DMS79 (cell line): ENCODE measurements at regions not wholly inside any gene's neighbourhood (a gene's known extent, or its start where the extent isn't known, plus 50 kb on each side); places are given as distances from the start of the nearest gene placed in this dataset.

ENCODE experiments used
- DNase-seq: peaks from one replicate; lab custom pipeline; 2025; lab: John Stamatoyannopoulos, UW

DNA sequence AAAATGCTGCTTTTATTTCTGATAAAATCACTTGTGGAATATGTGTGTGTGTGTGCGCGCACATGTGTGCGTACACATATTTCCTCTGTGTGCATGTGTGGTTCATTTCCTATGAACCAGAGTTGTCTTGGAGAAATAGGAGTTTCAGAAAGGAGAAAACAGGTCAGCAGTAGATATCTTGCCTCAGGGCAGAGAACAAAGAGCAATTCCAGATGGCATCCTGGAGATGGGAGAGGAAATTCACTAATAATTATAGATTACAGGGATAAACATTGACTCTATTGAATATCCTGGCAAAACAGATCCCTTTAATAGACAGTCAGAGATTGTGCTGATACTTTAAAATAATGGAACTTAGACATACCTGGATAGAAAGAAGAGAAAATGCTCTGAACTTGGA is 298.0 kb downstream of the TRIB2 start:
- no peak for DNase-seq

DNA sequence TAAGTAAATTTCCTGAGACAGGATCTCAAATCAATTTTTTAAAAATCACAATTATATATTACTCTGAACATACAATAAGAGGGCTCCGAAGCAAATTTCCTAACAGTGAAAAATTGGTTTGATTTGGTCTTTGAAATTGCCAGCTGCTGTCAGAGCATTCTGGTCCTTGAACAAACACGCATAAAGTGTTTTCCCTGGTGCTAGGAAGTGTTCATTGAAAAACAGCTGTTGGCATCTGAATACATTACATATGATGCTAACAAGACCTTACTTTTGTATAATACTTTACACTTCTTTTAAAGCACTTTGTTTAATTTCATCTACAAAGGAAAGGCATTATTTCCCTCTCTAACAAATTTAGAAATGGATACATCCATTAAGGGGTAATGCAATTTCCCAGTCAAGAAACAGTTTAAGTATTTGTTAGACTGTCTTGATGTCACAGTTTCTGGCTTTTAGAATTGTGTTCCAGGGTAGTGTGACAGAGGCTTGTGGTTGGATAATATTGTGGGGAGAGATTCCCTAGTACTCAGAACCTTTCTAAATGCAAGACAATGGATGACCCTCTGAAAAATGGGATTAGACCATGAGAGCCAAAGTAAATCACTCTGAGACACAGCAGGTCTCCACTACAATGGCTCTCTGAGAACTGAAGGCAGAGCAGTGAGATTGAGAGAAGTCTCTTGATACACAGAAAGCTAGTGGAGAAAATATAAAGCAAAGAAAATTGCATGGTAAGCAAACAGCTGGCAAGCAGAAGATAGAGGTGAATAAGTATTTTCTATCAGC is 299.0 kb downstream of the TRIB2 start:
- no peak for DNase-seq

DNA sequence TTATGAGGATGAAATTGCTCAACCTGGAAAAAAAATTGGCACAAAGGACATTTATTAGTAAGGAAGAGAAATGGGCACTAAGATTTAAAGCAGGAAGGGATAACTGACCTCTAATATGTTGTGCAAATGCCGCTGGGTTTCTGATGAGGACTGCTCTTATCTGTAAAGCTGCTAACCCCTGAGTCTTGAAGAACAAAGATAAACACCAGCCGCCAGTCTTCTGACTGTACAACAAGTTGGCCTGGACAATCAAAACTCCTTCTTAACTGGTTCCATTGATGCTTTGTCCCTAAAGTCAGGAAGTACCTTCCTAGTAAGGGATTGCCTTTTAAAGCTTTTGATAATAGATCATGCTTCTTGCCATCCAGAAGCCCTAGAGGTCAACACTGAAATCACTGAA is 301.8 kb downstream of the TRIB2 start:
- no peak for DNase-seq

GRCh38 chr2:13019781-13020180 is 303.0 kb downstream of the TRIB2 start:
- DNase-seq = no peak

- no peak for DNase-seq
Observed at GRCh38 chr2:13020469-13020868, 303.7 kb downstream of the TRIB2 start.

DNA sequence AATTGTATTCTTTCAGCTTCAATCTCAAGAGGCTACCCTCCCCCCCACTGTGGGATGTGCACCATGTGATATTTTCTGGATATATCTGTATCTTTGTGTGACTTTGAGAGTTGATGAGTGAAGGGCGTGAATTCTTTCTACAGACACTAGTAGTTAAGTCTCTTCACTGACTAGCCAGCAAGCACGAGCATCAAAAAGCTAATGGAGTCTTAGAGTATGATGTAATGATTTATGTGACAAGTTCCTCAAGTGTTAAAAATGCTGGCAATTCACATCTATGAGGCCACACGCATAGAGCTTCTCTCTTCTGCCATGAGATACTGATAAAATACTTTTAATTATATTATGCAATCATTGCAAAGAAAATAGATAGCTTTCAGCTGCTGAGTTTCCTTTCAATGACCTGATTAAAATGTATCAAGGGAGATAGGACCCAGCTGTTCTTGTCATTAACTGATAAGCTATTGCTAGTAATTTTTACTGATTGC is 304.8 kb downstream of the TRIB2 start:
- no peak for DNase-seq

DNA sequence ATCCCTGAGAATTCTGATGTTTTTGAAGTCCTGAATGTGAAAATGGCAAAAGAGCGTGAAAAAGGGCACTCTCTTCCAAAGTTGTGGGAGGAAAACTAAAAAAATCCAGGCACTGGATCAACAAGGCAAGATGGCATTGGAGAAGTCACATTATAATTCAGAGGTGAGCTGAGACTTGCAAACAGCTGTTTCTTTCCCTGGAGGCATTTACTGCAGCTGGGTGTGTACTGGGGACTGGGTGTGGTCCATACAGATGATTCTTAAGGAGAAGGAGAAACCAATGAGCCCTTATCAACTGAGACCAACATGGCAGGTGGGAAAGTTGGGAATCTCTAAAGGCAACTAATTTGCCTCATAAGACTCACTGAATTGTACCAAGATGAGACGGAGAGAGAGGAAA is 313.9 kb downstream of the TRIB2 start:
- DNase-seq = no peak

DNA sequence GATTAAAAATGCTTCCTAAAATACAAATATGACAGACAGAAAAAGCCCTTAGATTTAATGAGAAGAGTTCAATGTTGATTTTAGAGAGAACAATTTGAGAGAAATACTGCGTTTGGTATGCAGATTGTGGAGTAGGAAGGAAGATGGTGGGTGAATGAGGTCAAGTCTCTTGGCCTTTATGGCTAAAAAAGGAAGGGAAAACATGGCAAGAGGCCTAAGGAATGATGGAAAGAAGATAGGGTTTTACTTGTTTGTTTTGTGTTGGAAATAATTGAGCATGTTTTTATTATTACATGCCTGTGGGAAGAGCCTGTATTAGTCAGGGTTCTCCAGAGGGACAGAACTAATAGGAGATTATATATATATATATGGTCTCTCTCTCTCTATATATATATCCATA is 318.1 kb downstream of the TRIB2 start:
- no peak for DNase-seq

- no peak for DNase-seq
Observed at GRCh38 chr2:13035866-13036265, 319.1 kb downstream of the TRIB2 start.

GRCh38 chr2:13040043-13040442 is 323.3 kb downstream of the TRIB2 start:
- no peak for DNase-seq

- no peak for DNase-seq
Observed at GRCh38 chr2:13046557-13047165, 329.9 kb downstream of the TRIB2 start.

DNA sequence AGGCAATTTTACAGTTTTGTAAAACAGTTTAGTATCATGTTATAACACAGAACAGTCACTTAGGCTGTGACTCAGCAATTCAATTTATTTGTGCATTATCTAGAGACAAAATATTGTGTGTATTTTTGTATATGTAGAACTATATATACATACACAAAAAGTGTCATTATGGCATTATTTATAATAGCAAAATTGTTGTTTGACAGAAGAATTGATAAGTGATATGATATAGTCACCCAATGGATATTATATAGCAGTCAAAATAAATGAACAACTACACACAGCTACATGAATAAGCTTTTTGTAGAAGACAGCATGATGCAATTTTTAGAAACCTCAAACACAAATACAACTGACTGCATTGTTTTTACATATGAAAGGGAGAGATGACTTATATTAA is 334.0 kb downstream of the TRIB2 start:
- DNase-seq = no peak

GRCh38 chr2:13052547-13052946 is 335.8 kb downstream of the TRIB2 start:
- no peak for DNase-seq

GRCh38 chr2:13056259-13056843 is 339.6 kb downstream of the TRIB2 start:
- DNase-seq = no peak

- no peak for DNase-seq
Observed at GRCh38 chr2:13057671-13058070, 340.9 kb downstream of the TRIB2 start.

DNA sequence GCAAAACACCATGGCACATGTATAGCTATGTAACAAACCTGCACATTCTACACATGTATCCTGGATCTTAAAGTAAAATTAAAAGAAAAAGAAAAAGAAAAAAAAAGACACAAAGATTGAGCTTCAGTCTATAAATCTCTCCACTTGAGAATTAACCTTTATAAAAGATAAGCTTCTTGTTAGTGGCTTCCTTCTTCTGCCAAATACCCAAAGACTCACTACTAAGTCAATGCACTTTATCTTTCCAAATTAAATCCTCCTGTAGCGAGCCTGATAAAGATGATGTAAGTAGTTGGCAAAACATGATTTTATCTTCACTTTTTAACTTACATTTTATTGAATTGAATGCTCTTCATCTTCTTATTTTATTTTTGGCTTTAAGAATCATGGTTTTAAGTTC is 349.9 kb downstream of the TRIB2 start:
- no peak for DNase-seq

DNA sequence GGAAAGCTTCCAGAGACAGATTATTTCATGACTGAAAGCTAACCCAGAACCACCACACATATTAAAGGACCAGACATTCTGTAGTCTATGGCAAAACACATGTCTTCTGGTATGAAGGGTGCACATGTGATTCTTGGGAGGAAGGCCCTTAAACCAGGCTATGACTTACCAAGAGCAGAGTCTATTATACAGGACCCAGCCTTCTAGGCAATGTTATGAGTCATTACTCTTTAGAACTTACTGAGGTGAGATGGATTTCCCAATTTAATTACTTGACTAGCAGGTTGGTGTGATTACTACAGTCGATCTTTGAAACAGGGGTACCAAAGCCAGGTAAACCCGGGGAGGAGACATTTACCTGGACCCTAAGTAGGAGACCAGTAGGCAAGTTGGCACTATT is 350.8 kb downstream of the TRIB2 start:
- no peak for DNase-seq

DNA sequence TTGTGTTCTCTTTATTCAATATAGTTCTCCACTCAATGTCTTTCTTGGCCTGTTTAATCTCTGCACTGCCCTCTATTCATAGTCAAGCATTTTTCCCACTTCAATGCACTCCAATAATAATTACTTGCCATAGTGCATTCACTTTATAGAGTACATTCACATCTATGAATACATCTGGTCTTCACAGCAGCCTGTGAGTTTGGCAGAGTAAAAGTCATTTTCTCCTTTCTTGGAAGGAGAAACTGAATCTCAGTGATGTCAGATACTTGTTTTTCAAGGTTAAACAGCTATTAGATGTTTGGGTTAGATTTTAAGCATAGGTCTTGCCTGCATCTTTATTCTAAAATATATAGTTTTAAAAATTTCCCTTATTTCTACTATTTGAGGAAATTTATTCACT is 373.2 kb downstream of the TRIB2 start:
- no peak for DNase-seq

DNA sequence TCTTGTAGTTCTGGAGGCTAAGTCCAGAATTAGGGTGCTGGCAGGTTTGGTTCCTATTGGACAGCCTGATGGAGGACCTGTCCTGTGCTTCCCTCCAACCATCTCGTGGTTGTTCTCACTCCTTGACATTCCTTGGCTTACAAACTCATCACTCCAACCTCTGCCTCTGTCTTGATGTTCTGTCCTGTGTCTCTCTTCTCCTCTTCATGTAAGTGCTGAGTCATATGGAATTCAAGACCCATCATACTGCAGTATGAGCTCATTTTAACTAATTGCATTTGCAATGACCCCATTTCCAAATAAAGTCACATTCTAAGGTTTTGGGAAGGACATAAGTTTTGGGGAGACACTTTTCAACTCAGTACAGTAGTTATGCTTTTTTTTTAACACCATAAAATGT is 374.7 kb downstream of the TRIB2 start:
- DNase-seq = no peak

DNA sequence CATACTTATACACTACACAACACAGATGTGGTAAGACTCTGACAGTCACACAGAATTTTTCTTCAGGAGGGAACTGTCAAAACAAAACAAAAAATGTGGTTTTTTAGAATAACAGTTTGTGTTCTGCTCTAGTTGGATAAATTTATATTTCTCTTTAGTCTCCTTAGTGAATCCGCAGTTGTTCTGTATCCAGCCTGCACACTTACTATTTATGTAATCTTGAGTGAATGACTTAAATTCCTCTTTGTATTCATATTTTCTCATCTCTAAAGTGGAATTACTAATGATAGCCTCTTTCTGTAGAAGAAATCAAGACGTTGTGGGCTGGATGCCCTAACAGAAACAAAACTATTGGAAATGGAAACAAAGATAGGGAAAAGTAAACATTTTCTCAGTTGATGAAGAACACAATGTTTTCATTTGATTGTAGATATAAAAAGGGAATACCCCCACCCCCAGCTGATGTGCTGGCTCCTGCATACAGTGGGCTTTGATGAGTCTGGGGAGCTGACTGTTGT is 375.2 kb downstream of the TRIB2 start:
- no peak for DNase-seq

- no peak for DNase-seq
Observed at GRCh38 chr2:13093416-13093991, 376.8 kb downstream of the TRIB2 start.

GRCh38 chr2:13102397-13103063 is 385.8 kb downstream of the TRIB2 start:
- no peak for DNase-seq
